Stimulated activated CD4-positive, alpha-beta T cell treated with anti-CD3 and anti-CD28 coated beads, Interleukin-15, amount 100 ng/mL, for 1 hour (primary cell): ENCODE measurements at regions not wholly inside any gene's neighbourhood (a gene's known extent, or its start where the extent isn't known, plus 50 kb on each side); places are given as distances from the start of the nearest gene placed in this dataset.

Source experiments
- DNase-seq, 2 donors: peaks; one replicate each; pipeline ENCODE4 v3.0.0-alpha.2; 2020; ENCODE audit warnings: low read depth in 1 of 2, low spot score in 1 of 2

- no peak for DNase-seq
These were observed 57.9 kb upstream of the CCL1 start for GRCh38 chr17:34420900-34421299.

- peak; percentile 23 to 32 for DNase-seq
These were observed 57.3 kb upstream of the CCL1 start for GRCh38 chr17:34420254-34420766.

GRCh38 chr17:34416116-34416515, 53.1 kb upstream of the CCL1 start:
- no peak for DNase-seq

GRCh38 chr17:34414339-34414738, 51.3 kb upstream of the CCL1 start:
- no peak for DNase-seq

- no peak for DNase-seq
These were observed 50.5 kb upstream of the CCL1 start for GRCh38 chr17:34413443-34414119.

GRCh38 chr17:34412965-34413441, 50.0 kb upstream of the CCL1 start:
- no peak for DNase-seq
